Common myeloid progenitor, CD34-positive (primary cell): ENCODE measurements at regions not wholly inside any gene's neighbourhood (a gene's known extent, or its start where the extent isn't known, plus 50 kb on each side); places are given as distances from the start of the nearest gene placed in this dataset.

Experiments used
- CTCF ChIA-PET: fragments of 350-600 bp; sonication (Branson Sonifier 250); formaldehyde crosslinking; loops from one replicate; lab custom pipeline; 2021; ENCODE audit warnings: antibody characterized with exemption; lab: Charles Lee
- POLR2A ChIA-PET: fragments of 350-600 bp; sonication (Branson Sonifier 250); formaldehyde crosslinking; loops from one replicate; lab custom pipeline; 2021; ENCODE audit warnings: antibody characterized with exemption; lab: Charles Lee
- DNase-seq, 3 donors: peaks; one replicate each; pipeline versions ENCODE4 v3.0.0 to v3.0.0-alpha.2; 2013
- H3K27ac ChIP-seq, 2 experiments: 1 replicate in 1 of 2; 2 replicates in 1 of 2; pipeline ENCODE4 v1.7.0; 2013; ENCODE audit warnings: inconsistent platforms in 2 of 2, low read length in 2 of 2, mild to moderate bottlenecking in 2 of 2, low read depth in 1 of 2, moderate library complexity in 1 of 2; ENCODE audit not compliant: severe bottlenecking in 2 of 2, insufficient read depth in 1 of 2, poor library complexity in 1 of 2
- H3K27me3 ChIP-seq, 5 experiments: replicated peaks in 2 of 5; 1 replicate in 3 of 5; 2 replicates in 2 of 5; pipeline versions ENCODE4 v1.6.1 to v1.7.0; 2013; ENCODE audit warnings: low read length in 4 of 5, mild to moderate bottlenecking in 2 of 5, moderate library complexity in 2 of 5, inconsistent platforms in 1 of 5; ENCODE audit not compliant: insufficient read depth in 5 of 5, control insufficient read depth in 4 of 5
- H3K36me3 ChIP-seq, 4 experiments: 1 replicate in 2 of 4; 2 replicates in 2 of 4; pipeline versions ENCODE4 v1.6.1 to v1.7.0; 2013; ENCODE audit warnings: low read length in 3 of 4, control low read depth in 1 of 4, mild to moderate bottlenecking in 1 of 4; ENCODE audit not compliant: control insufficient read depth in 4 of 4, insufficient read depth in 4 of 4
- H3K4me1 ChIP-seq, 4 experiments: 1 replicate in 3 of 4; 2 replicates in 1 of 4; pipeline versions ENCODE4 v1.6.1 to v1.7.1; 2013; ENCODE audit warnings: low read length in 3 of 4, mild to moderate bottlenecking in 3 of 4, control low read depth in 1 of 4, inconsistent platforms in 1 of 4, moderate library complexity in 1 of 4; ENCODE audit not compliant: control insufficient read depth in 4 of 4, insufficient read depth in 4 of 4; ENCODE audit errors: control extremely low read depth in 1 of 4
- H3K4me3 ChIP-seq, 7 experiments: 1 replicate in 4 of 7; 2 replicates in 3 of 7; pipeline versions ENCODE4 v1.5.1 to v1.7.0; 2013; ENCODE audit warnings: mild to moderate bottlenecking in 7 of 7, low read length in 6 of 7, moderate library complexity in 6 of 7, inconsistent platforms in 2 of 7, low read depth in 2 of 7, control low read depth in 1 of 7; ENCODE audit not compliant: insufficient read depth in 4 of 7, control insufficient read depth in 1 of 7; ENCODE audit errors: extremely low read depth in 1 of 7
- H3K9me3 ChIP-seq, 5 experiments: 1 replicate in 4 of 5; 2 replicates in 1 of 5; pipeline versions ENCODE4 v1.6.1 to v1.7.1; 2013; ENCODE audit warnings: low read length in 4 of 5, mild to moderate bottlenecking in 2 of 5, inconsistent platforms in 1 of 5, low read depth in 1 of 5, moderate library complexity in 1 of 5; ENCODE audit not compliant: control insufficient read depth in 4 of 5, insufficient read depth in 2 of 5; ENCODE audit errors: control extremely low read depth in 1 of 5
- WGBS: methylation state at CpG from one replicate; pipeline ENCODE4 v1.1.5; 2013; ENCODE audit not compliant: insufficient coverage; 5-methylcytosine and 5-hydroxymethylcytosine counted together

DNA sequence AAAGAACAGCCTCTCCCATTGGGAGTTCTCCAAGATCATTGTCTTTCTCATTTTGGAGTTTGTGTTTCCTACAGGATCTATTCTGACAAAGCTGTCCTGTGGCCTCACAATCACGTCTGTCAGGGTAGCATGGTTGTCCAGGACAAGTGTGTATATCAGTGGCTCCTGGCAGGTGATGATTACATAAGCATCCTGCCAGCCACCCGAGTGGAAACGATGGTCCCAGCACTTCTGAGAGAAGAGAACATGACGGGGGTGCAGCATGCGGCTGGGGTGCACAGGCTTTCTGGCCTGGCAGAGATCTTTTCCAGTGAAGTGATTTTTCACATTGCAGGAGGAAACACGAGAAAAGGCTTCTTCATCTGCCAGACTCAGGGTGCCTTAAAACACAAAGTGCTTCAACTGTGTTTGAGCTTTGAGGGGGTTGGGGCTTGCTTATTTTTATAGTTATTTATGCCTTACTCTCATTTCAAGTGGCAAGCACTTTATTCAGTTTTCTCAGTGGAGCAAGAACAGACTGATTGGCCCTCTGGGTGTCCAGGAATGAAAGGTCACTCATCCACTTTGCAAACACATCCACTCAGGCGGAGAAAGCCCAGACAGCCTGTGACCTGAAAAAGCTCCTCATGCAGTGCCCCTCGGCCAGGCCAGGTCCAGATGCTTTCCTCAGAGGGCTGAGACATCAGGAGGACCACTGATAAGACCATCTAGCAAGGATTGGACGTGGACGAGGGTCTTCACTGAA is 186.0 kb downstream of the DUSP10 start:
- CTCF ChIA-PET, result interaction anchor here (1.0 kb wide), 2 partner anchors 12 to 899 kb away, joined by 3 to 4 read pairs; no protein-coding TSS in a partner anchor

DNA sequence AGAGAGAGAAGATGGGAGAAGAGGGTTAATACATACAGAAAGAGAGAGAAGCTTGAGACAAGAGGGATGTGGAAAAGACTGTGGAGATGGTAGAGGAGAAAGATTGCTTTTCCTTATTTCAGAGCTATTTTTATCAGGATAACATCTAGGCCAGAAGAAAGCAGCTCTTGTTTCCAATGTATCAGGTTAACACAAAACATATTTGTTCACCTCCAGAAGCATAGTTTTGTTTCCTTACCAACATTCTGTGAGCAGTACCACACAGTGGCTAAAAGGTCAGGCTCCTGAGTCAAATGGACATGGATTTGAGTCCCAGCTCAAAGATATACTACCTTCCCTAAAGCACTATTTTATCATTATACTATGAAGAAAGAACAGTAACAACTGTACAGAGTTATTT is 185.5 kb downstream of the DUSP10 start:
- no peaks in the 10 kb centered on the region for H3K36me3 ChIP-seq
- CTCF ChIA-PET, result interaction anchor here (1.0 to 1.1 kb wide), 3 partner anchors 13 to 899 kb away, joined by 3 to 4 read pairs (median 3); no protein-coding TSS in a partner anchor
- no peak for DNase-seq

More for the DNA sequence above, 186.0 kb downstream of the DUSP10 start:
- Histone ChIP-seq H3K4me1 (peaks cover 0 to 5% (median 0%) of the 10 kb centered on the region in 4 experiments), H3K4me3 (no peak overlapping the region), H3K36me3 (no peaks in the 10 kb centered on the region), H3K27ac (no peak overlapping the region), H3K9me3 (no peaks in the 10 kb centered on the region), H3K27me3 (no peaks in the 10 kb centered on the region)
- POLR2A ChIA-PET, result no interaction called here
- WGBS, result 92% methylated on average over 8 of the region's 10 CpGs
- no peak for DNase-seq

DNA sequence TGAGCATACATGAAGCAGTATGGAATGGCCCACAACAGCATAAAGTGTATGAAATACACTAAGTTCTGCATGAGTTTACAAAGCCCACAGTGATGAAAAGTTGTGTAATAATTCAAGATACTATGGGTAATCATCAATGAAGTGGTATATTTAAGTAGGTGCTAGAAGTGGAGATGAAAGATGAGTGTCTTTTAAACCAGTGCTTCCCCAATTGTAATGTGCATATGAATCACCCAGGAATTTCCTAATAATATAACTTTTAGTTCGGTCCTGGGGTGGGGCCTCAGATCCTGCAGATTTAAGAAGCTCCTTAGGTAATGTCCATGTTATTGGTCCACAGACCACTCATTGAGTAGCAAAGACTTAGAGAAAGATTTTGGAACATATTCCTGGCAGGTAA is 184.9 kb downstream of the DUSP10 start:
- WGBS, result 100% methylated on average over 1 of the region's 1 CpG
- no peak for DNase-seq
- H3K27me3 ChIP-seq, result no peaks in the 10 kb centered on the region
- H3K4me3 ChIP-seq, result no peak overlapping the region
- no peaks in the 10 kb centered on the region for H3K9me3 ChIP-seq
- ChIA-PET POLR2A (no interaction called here), CTCF (interaction anchor here (1.0 to 1.1 kb wide), 2 partner anchors 13 to 754 kb away, joined by 3 read pairs; no protein-coding TSS in a partner anchor)
- H3K36me3 ChIP-seq, result no peaks in the 10 kb centered on the region
- H3K27ac ChIP-seq, result no peak overlapping the region
- peaks cover 0 to 5% (median 0%) of the 10 kb centered on the region in 4 experiments for H3K4me1 ChIP-seq

More for the DNA sequence above, 185.5 kb downstream of the DUSP10 start:
- Histone ChIP-seq H3K27ac (no peak overlapping the region), H3K4me1 (peaks cover 0 to 5% (median 0%) of the 10 kb centered on the region in 4 experiments), H3K4me3 (no peak overlapping the region), H3K27me3 (no peaks in the 10 kb centered on the region), H3K9me3 (no peaks in the 10 kb centered on the region)
- POLR2A ChIA-PET, result no interaction called here

GRCh38 chr1:221558396-221558795 is 183.5 kb downstream of the DUSP10 start:
- no peaks in the 10 kb centered on the region for H3K27me3 ChIP-seq
- H3K4me3 ChIP-seq, result no peak overlapping the region
- 17% methylated on average over 1 of the region's 2 CpGs for WGBS
- H3K9me3 ChIP-seq, result no peaks in the 10 kb centered on the region
- DNase-seq, result peak; percentile 10 to 75 (median 70)
- no peaks in the 10 kb centered on the region for H3K36me3 ChIP-seq
- POLR2A ChIA-PET, result no interaction called here
- H3K27ac ChIP-seq, result no peak overlapping the region
- CTCF ChIA-PET, result interaction anchor here (1.3 kb wide), 1 partner anchor 11 kb away, joined by 4 read pairs; no protein-coding TSS in a partner anchor
- peaks cover 0 to 5% (median 0%) of the 10 kb centered on the region in 4 experiments for H3K4me1 ChIP-seq

DNA sequence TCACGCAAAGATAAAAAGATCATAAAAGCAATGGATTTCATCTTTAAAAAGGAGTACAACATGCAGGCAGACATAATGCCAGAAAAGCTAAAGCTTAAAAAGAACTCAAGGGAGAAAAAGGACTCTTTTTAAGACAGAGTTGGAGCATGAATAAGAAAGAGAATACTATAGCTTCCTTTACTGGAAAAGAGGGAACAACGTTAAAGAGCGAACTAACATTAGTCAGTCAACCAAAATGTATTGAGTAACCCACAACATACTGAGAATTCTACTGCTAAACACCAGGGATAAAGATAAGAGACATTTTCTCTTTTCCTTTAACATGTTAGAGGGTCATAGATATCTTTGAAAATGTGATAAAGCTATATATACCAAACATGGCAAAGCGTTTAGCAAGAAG is 182.0 kb downstream of the DUSP10 start:
- no peak overlapping the region for H3K27ac ChIP-seq
- no peaks in the 10 kb centered on the region for H3K36me3 ChIP-seq
- WGBS, result no CpG with 5 or more reads among the region's 4 CpGs
- H3K4me1 ChIP-seq, result peaks cover 0 to 5% (median 0%) of the 10 kb centered on the region in 4 experiments
- ChIA-PET POLR2A (no interaction called here), CTCF (interaction anchor here (1.1 kb wide), 1 partner anchor 11 kb away, joined by 3 read pairs; no protein-coding TSS in a partner anchor)
- H3K9me3 ChIP-seq, result no peaks in the 10 kb centered on the region
- no peak overlapping the region for H3K4me3 ChIP-seq
- DNase-seq, result no peak
- no peaks in the 10 kb centered on the region for H3K27me3 ChIP-seq

GRCh38 chr1:221562542-221563475 is 179.1 kb downstream of the DUSP10 start:
- peaks cover 0 to 5% (median 0%) of the 10 kb centered on the region in 4 experiments for H3K4me1 ChIP-seq
- 100% methylated on average over 3 of the region's 9 CpGs for WGBS
- DNase-seq, result no peak
- no peaks in the 10 kb centered on the region for H3K36me3 ChIP-seq
- CTCF ChIA-PET, result interaction anchor here (1.2 kb wide), 1 partner anchor 9 kb away, joined by 3 read pairs; no protein-coding TSS in a partner anchor
- POLR2A ChIA-PET, result no interaction called here
- H3K9me3 ChIP-seq, result no peaks in the 10 kb centered on the region
- no peaks in the 10 kb centered on the region for H3K27me3 ChIP-seq
- no peak overlapping the region for H3K4me3 ChIP-seq
- H3K27ac ChIP-seq, result no peak overlapping the region
